CD14-positive monocyte (primary cell): ENCODE measurements at regions not wholly inside any gene's neighbourhood (a gene's known extent, or its start where the extent isn't known, plus 50 kb on each side); places are given as distances from the start of the nearest gene placed in this dataset.

Source experiments
- DNase-seq, 3 donors: peaks; one replicate each; pipeline ENCODE4 v3.0.0-alpha.2; 2011 to 2022
- H2AFZ ChIP-seq: 2 replicates; pipeline ENCODE4 v1.6.0; 2012; ENCODE audit warnings: mild to moderate bottlenecking, low read depth, low read length, inconsistent platforms; ENCODE audit not compliant: insufficient read depth, poor library complexity, severe bottlenecking
- H3K27ac ChIP-seq, 2 donors: 1 replicate in 1 of 2; 2 replicates in 1 of 2; pipeline ENCODE4 v1.5.1; 2012 to 2013; ENCODE audit warnings: low read length in 2 of 2, control low read depth in 1 of 2, inconsistent platforms in 1 of 2, low read depth in 1 of 2, mild to moderate bottlenecking in 1 of 2
- H3K27me3 ChIP-seq, 2 donors: one replicate each; pipeline versions ENCODE4 v1.6.0 to v1.6.1; 2011 to 2013; ENCODE audit warnings: low read length in 2 of 2; ENCODE audit not compliant: control insufficient read depth in 2 of 2, insufficient read depth in 2 of 2
- H3K36me3 ChIP-seq, 2 donors: replicated peaks in 1 of 2; 1 replicate in 1 of 2; 2 replicates in 1 of 2; pipeline versions ENCODE4 v1.5.1 to v1.6.1; 2012 to 2013; ENCODE audit warnings: low read length in 2 of 2, control low read depth in 1 of 2, inconsistent platforms in 1 of 2, mild to moderate bottlenecking in 1 of 2; ENCODE audit not compliant: insufficient read depth in 2 of 2, control insufficient read depth in 1 of 2
- H3K4me1 ChIP-seq, 2 donors: 1 replicate in 1 of 2; 2 replicates in 1 of 2; pipeline versions ENCODE4 v1.5.1 to v1.6.1; 2012 to 2013; ENCODE audit warnings: low read length in 2 of 2, control low read depth in 1 of 2, inconsistent platforms in 1 of 2, mild to moderate bottlenecking in 1 of 2, moderate library complexity in 1 of 2; ENCODE audit not compliant: insufficient read depth in 2 of 2, control insufficient read depth in 1 of 2
- H3K4me2 ChIP-seq: replicated peaks from 2 replicates; pipeline ENCODE3; 2012; ENCODE audit warnings: low read length, moderate library complexity, mild to moderate bottlenecking; ENCODE audit not compliant: poor library complexity, severe bottlenecking; ENCODE audit errors: extremely low read depth
- H3K4me3 ChIP-seq, 3 experiments: fragments of 200-600 bp in 1 of 3; sonication (generic) in 1 of 3; replicated peaks in 1 of 3; 1 replicate in 2 of 3; 2 replicates in 1 of 3; pipeline ENCODE4 v1.5.1; 2011 to 2013; ENCODE audit warnings: low read length in 3 of 3, mild to moderate bottlenecking in 3 of 3, control low read depth in 2 of 3, low read depth in 2 of 3, inconsistent platforms in 1 of 3, moderate library complexity in 1 of 3
- H3K79me2 ChIP-seq: 2 replicates; pipeline ENCODE4 v1.6.0; 2012; ENCODE audit warnings: mild to moderate bottlenecking, control low read depth, inconsistent platforms, low read length, moderate library complexity; ENCODE audit not compliant: insufficient read depth
- H3K9ac ChIP-seq: 2 replicates; pipeline ENCODE4 v1.6.0; 2017; ENCODE audit warnings: low read length, mild to moderate bottlenecking; ENCODE audit not compliant: insufficient read depth, poor library complexity, severe bottlenecking
- H3K9me3 ChIP-seq, 2 donors: replicated peaks in 1 of 2; 1 replicate in 1 of 2; 2 replicates in 1 of 2; pipeline versions ENCODE4 v1.5.1 to v1.6.1; 2012 to 2013; ENCODE audit warnings: low read length in 2 of 2, control low read depth in 1 of 2; ENCODE audit not compliant: control insufficient read depth in 1 of 2, insufficient read depth in 1 of 2
- H4K20me1 ChIP-seq: 2 replicates; pipeline ENCODE4 v1.6.0; 2012; ENCODE audit warnings: mild to moderate bottlenecking, low read length, control low read depth, moderate library complexity; ENCODE audit not compliant: insufficient read depth
- H3K27ac Mint-ChIP-seq, 7 donors: one replicate each; pipeline ENCODE4 v1.8.0; 2020; ENCODE audit warnings: mild to moderate bottlenecking in 7 of 7, mixed read lengths in 7 of 7, moderate library complexity in 6 of 7, inconsistent platforms in 2 of 7
- H3K27me3 Mint-ChIP-seq, 3 donors: one replicate each; pipeline ENCODE4 v1.8.0; 2021 to 2022; ENCODE audit warnings: low read depth in 3 of 3, mild to moderate bottlenecking in 3 of 3, mixed read lengths in 3 of 3, moderate library complexity in 3 of 3, inconsistent platforms in 1 of 3
- H3K36me3 Mint-ChIP-seq, 2 donors: one replicate each; pipeline ENCODE4 v1.8.0; 2020; ENCODE audit warnings: mixed read lengths in 2 of 2, inconsistent platforms in 1 of 2, mild to moderate bottlenecking in 1 of 2
- H3K4me1 Mint-ChIP-seq: one replicate; pipeline ENCODE4 v1.8.0; 2020; ENCODE audit warnings: mild to moderate bottlenecking, mixed read lengths
- H3K4me3 Mint-ChIP-seq, 2 donors: one replicate each; pipeline ENCODE4 v1.8.0; 2020; ENCODE audit warnings: mild to moderate bottlenecking in 2 of 2, mixed read lengths in 2 of 2, moderate library complexity in 1 of 2
- H3K9me3 Mint-ChIP-seq, 7 donors: one replicate each; pipeline ENCODE4 v1.8.0; 2020 to 2022; ENCODE audit warnings: mixed read lengths in 7 of 7, mild to moderate bottlenecking in 6 of 7, moderate library complexity in 6 of 7, inconsistent platforms in 2 of 7
- WGBS: methylation state at CpG from one replicate; pipeline ENCODE4 v1.1.5; 2013; ENCODE audit warnings: missing lambda C conversion rate; ENCODE audit not compliant: insufficient coverage; 5-methylcytosine and 5-hydroxymethylcytosine counted together
- intact Hi-C, 2 donors: fragments of 100-400 bp; cut with micrococcal nuclease; formaldehyde crosslinking; loops; one replicate each; pipeline versions ENCODE4 v1.15.0 to v1.15.1; 2023
- TF ChIP-seq, protein P1 (sequence below): fragments of 200-600 bp; IDR thresholded peaks from one replicate; pipeline ENCODE4 v1.8.0; 2022; ENCODE audit warnings: antibody characterized with exemption, mild to moderate bottlenecking

DNA sequence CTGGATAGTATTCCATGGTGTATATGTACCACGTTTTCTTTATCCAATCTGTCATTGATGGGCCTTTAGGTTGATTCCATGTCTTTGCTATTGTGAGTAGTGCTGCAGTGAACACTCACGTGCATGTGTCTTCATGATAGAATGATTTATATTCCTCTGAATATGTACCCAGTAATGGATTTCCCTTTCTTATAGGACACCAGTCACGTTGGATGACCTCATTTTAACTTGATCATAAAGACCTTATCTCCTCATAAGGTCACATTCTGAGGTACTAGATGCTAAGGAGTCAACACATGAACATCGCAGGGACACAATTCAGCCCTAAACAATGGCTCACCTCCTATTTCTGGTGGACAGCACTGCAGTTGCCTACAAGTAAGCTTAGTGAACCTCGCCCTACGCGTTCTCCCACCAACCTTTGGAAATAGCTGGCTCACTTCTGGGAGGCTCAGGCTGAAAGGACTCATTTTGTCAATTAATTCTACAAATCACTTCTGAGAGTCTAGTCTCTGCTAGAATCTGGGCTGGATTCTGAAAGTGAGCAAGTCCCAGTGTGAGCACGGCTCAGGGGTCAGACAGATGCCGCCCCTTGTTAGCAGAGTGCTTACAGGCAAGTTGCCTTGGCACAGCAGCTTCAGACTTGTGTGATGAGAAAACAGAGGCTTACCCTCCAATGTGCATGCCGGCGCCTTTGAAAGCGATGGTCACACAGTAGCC lies 183.8 kb upstream of the GSC start:
- Mint-ChIP-seq H3K4me1 (no peaks in the 10 kb centered on the region), H3K27ac (no peak overlapping the region), H3K27me3 (peaks cover 3 to 13% (median 9%) of the 10 kb centered on the region in 3 donors), H3K9me3 (peaks cover 0 to 2% (median 0%) of the 10 kb centered on the region in 7 donors), H3K4me3 (no peak overlapping the region), H3K36me3 (no peaks in the 10 kb centered on the region)
- TF ChIP-seq, protein P1, sequence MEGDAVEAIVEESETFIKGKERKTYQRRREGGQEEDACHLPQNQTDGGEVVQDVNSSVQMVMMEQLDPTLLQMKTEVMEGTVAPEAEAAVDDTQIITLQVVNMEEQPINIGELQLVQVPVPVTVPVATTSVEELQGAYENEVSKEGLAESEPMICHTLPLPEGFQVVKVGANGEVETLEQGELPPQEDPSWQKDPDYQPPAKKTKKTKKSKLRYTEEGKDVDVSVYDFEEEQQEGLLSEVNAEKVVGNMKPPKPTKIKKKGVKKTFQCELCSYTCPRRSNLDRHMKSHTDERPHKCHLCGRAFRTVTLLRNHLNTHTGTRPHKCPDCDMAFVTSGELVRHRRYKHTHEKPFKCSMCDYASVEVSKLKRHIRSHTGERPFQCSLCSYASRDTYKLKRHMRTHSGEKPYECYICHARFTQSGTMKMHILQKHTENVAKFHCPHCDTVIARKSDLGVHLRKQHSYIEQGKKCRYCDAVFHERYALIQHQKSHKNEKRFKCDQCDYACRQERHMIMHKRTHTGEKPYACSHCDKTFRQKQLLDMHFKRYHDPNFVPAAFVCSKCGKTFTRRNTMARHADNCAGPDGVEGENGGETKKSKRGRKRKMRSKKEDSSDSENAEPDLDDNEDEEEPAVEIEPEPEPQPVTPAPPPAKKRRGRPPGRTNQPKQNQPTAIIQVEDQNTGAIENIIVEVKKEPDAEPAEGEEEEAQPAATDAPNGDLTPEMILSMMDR = no peak
- no peak overlapping the region for H2AFZ ChIP-seq
- no peaks in the 10 kb centered on the region for H3K27me3 ChIP-seq
- H3K4me3 ChIP-seq = no peak overlapping the region
- no peaks in the 10 kb centered on the region for H3K9me3 ChIP-seq
- H3K79me2 ChIP-seq = no peaks in the 10 kb centered on the region
- no peaks in the 10 kb centered on the region for H3K36me3 ChIP-seq
- H3K27ac ChIP-seq = no peak overlapping the region
- H3K4me2 ChIP-seq = no peak overlapping the region
- WGBS = 77% methylated on average over 7 of the region's 12 CpGs
- H3K4me1 ChIP-seq = no peaks in the 10 kb centered on the region
- intact Hi-C loops = no loop called here
- DNase-seq = no peak
- H4K20me1 ChIP-seq = no peaks in the 10 kb centered on the region
- no peak overlapping the region for H3K9ac ChIP-seq

DNA sequence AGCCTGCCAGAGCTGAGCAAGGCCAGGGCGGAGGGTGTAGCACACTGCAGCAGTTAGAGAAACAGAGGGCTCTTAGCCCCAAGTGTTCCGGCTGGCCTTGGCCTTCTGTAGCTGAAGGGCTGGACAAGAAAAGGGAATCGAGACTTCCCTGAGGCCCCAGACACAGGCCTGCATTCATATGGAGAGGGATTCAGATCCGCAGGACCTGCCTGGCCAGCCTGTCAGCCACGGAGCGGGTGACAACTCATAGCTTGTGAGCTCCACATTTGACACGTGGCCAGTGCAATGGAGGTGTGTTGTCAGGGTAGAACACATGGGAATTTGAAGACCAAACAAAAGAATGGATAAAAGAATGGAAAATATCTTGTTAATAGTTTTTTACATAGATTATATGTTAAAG lies 182.2 kb upstream of the GSC start:
- Histone ChIP-seq H3K36me3 (no peaks in the 10 kb centered on the region), H2AFZ (no peak overlapping the region), H3K9me3 (no peaks in the 10 kb centered on the region), H3K79me2 (no peaks in the 10 kb centered on the region), H3K4me1 (no peaks in the 10 kb centered on the region), H3K27me3 (no peaks in the 10 kb centered on the region), H3K4me3 (no peak overlapping the region), H3K4me2 (no peak overlapping the region), H3K9ac (no peak overlapping the region), H4K20me1 (no peaks in the 10 kb centered on the region), H3K27ac (no peak overlapping the region)
- TF ChIP-seq, protein P1 = no peak
- Mint-ChIP-seq H3K9me3 (peaks cover 0 to 4% (median 0%) of the 10 kb centered on the region in 7 donors), H3K27me3 (peaks cover 4 to 11% (median 11%) of the 10 kb centered on the region in 3 donors), H3K27ac (no peak overlapping the region), H3K4me1 (no peaks in the 10 kb centered on the region), H3K36me3 (no peaks in the 10 kb centered on the region), H3K4me3 (no peak overlapping the region)
- intact Hi-C loops = no loop called here
- DNase-seq = no peak
- WGBS = 75% methylated on average over 3 of the region's 7 CpGs
